ENCODE measurements at regions not wholly inside any gene's neighbourhood (a gene's known extent, or its start where the extent isn't known, plus 50 kb on each side); places are given as distances from the start of the nearest gene placed in this dataset.

GRCh38 chr2:16561676-16562075 lies 104.0 kb downstream of the CYRIA start:
- no peak for DNase-seq (ENCODE audit: low spot score)

GRCh38 chr2:16561251-16561650 lies 104.4 kb downstream of the CYRIA start:
- DNase-seq (ENCODE audit: low spot score): no peak

GRCh38 chr2:16559278-16560067 lies 106.2 kb downstream of the CYRIA start:
- DNase-seq (ENCODE audit: low spot score): no peak

GRCh38 chr2:16554060-16554583 lies 111.5 kb downstream of the CYRIA start:
- DNase-seq (ENCODE audit: low spot score): no peak

GRCh38 chr2:16553226-16553625 lies 112.4 kb downstream of the CYRIA start:
- peak; percentile 65 for DNase-seq (ENCODE audit: low spot score)

GRCh38 chr2:16552202-16552601 lies 113.4 kb downstream of the CYRIA start:
- DNase-seq (ENCODE audit: low spot score): no peak

GRCh38 chr2:16548036-16548435 lies 117.6 kb downstream of the CYRIA start:
- no peak for DNase-seq (ENCODE audit: low spot score)

GRCh38 chr2:16546128-16546754 lies 119.4 kb downstream of the CYRIA start:
- DNase-seq (ENCODE audit: low spot score): peak; percentile 66

GRCh38 chr2:16538707-16539106 lies 126.9 kb downstream of the CYRIA start:
- DNase-seq (ENCODE audit: low spot score): no peak

GRCh38 chr2:16537347-16537746 lies 128.3 kb downstream of the CYRIA start:
- DNase-seq (ENCODE audit: low spot score): no peak

GRCh38 chr2:16526193-16526592 lies 139.4 kb downstream of the CYRIA start:
- DNase-seq (ENCODE audit: low spot score): no peak

GRCh38 chr2:16525265-16525887 lies 140.3 kb downstream of the CYRIA start:
- DNase-seq (ENCODE audit: low spot score): peak; percentile 73

GRCh38 chr2:16523711-16524110 lies 141.9 kb downstream of the CYRIA start:
- DNase-seq (ENCODE audit: low spot score): no peak

GRCh38 chr2:16522031-16522831 lies 143.4 kb downstream of the CYRIA start:
- DNase-seq (ENCODE audit: low spot score): no peak

- DNase-seq (ENCODE audit: low spot score): no peak
These were observed 144.7 kb downstream of the CYRIA start for GRCh38 chr2:16520891-16521290.

GRCh38 chr2:16515696-16516095 lies 149.9 kb downstream of the CYRIA start:
- no peak for DNase-seq (ENCODE audit: low spot score)

- no peak for DNase-seq (ENCODE audit: low spot score)
These were observed 152.0 kb downstream of the CYRIA start for GRCh38 chr2:16513626-16514025.

- DNase-seq (ENCODE audit: low spot score): no peak
These were observed 154.6 kb downstream of the CYRIA start for GRCh38 chr2:16511041-16511440.

GRCh38 chr2:16509042-16509441 lies 156.6 kb downstream of the CYRIA start:
- no peak for DNase-seq (ENCODE audit: low spot score)

GRCh38 chr2:16508490-16508851 lies 157.2 kb downstream of the CYRIA start:
- no peak for DNase-seq (ENCODE audit: low spot score)

GRCh38 chr2:16507655-16508489 lies 157.8 kb downstream of the CYRIA start:
- DNase-seq (ENCODE audit: low spot score): no peak

Data from NAMALWA (cell line).